GM12864 (cell line): ENCODE measurements at regions not wholly inside any gene's neighbourhood (a gene's known extent, or its start where the extent isn't known, plus 50 kb on each side); places are given as distances from the start of the nearest gene placed in this dataset.

Experiments
- DNase-seq: peaks from one replicate; pipeline ENCODE4 v3.0.0-alpha.2; 2011; ENCODE audit warnings: low read depth
- H3K4me3 ChIP-seq: 2 replicates; pipeline ENCODE4 v1.5.1; 2011; ENCODE audit warnings: mild to moderate bottlenecking, low read depth, low read length, control low read depth
- TF ChIP-seq, protein P1 (sequence below): IDR thresholded peaks from 2 replicates; pipeline ENCODE4 v1.5.1; 2011; ENCODE audit warnings: low read depth, mild to moderate bottlenecking, moderate library complexity, low read length, control low read depth, inconsistent platforms; ENCODE audit errors: missing control alignments

DNA sequence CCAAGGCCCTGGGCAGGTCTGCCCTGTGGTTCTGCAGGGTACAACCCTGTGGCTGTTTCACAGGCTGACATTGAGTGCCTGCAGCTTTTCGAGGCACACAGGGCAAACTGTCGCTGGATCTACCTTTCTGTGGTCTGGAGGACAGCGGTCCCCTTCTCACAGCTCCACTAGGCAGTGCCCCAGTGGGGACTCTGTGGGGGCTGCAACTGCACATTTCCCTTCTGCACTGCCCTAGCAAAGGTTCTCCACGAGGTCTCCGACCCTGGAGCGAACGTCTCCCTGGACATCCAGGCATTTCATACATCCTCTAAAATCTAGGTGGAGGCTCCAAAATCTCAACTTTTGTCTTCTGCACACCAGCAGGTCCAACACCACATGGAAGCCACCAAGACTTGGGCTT lies 1645.2 kb upstream of the CDH6 start:
- TF ChIP-seq, protein P1, sequence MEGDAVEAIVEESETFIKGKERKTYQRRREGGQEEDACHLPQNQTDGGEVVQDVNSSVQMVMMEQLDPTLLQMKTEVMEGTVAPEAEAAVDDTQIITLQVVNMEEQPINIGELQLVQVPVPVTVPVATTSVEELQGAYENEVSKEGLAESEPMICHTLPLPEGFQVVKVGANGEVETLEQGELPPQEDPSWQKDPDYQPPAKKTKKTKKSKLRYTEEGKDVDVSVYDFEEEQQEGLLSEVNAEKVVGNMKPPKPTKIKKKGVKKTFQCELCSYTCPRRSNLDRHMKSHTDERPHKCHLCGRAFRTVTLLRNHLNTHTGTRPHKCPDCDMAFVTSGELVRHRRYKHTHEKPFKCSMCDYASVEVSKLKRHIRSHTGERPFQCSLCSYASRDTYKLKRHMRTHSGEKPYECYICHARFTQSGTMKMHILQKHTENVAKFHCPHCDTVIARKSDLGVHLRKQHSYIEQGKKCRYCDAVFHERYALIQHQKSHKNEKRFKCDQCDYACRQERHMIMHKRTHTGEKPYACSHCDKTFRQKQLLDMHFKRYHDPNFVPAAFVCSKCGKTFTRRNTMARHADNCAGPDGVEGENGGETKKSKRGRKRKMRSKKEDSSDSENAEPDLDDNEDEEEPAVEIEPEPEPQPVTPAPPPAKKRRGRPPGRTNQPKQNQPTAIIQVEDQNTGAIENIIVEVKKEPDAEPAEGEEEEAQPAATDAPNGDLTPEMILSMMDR: no peak
- no peak overlapping the region for H3K4me3 ChIP-seq
- no peak for DNase-seq

DNA sequence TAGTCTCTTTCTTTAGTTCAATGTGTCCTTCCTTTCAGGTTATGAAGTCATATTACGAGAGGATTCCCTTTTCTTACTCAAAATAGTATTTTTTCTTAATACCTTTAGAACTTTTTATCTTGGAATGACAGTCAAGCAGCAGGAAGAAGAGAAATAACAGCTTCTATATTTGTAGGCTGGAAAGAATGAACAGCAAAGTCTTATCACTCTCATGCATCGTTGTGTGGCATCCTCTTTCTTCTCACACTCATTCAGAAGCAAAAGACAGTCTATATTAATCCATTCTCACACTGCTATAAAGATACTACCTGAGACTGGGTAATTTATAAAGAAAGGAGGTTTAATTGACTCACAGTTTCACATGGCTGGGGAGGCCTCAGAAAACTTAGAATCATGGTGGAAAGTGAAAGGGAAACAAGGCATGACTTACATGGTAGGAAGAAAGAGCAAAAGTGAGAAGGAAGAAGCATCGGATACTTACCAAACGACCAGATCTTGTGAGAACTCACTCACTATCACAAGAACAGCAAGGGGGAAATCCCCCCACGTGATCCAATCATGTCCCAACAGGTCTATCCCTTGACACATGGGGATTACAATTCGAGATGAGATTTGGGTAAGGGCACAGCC lies 1646.1 kb upstream of the CDH6 start:
- TF ChIP-seq, protein P1: no peak
- DNase-seq: no peak
- H3K4me3 ChIP-seq: no peak overlapping the region

DNA sequence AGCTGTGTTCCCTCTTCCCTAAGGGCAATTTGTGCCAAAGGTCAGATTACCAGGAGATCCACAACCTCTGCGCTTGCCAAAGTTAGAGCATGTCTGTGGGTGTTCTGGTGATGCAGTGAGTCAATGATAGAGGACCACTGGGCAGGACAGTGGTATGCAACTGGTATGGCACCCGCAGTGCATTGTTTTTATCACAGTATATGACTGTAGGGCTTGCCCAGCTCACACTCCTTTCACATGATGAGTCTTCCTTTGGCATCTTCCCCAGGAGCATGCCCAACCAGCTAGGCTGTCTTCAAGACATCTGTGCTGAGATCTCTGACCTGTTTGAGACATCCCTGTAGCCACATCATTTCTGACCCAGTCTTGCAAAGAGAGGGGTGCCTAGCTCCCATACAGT lies 1650.0 kb upstream of the CDH6 start:
- TF ChIP-seq, protein P1: no peak
- no peak overlapping the region for H3K4me3 ChIP-seq
- no peak for DNase-seq

DNA sequence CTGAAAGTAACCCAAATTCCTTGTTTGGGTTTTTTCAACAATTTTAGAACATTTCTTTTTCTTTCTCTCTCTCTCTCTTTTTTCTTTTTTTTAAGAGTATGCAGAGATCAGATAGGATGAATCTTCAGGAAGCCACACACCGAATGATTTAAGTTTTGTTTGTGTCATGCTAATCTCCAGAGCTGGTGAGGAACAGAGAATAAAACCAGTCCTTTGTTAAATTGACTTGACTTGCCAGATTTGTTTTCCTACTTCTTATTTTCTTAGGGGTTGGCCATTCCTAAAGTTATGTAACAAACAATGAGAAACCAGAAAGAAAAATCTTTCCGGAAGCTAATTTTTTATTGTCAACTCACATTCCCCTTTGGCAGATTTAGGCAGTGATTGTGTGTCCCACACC lies 1669.3 kb upstream of the CDH6 start:
- TF ChIP-seq, protein P1: no peak
- DNase-seq: no peak
- H3K4me3 ChIP-seq: no peak overlapping the region

DNA sequence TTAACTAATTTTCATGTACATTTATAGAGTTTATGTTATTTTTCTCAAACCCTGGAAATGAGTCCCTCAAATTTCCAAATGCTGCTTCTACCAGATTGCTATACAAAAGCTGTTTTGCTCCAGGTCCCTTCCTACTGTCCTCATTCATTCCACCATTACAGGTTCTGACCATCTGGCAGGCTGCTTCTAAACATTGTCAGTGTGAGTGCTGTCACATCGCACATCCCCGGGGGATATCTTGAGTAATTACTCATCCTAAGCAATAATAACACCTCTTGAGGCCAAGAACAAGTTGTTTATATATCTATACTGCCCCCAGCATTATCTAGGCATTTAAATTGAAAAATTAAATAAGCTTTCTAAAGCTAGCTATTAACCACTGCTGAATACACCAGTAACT lies 1675.3 kb upstream of the CDH6 start:
- no peak overlapping the region for H3K4me3 ChIP-seq
- no peak for DNase-seq
- TF ChIP-seq, protein P1: no peak

DNA sequence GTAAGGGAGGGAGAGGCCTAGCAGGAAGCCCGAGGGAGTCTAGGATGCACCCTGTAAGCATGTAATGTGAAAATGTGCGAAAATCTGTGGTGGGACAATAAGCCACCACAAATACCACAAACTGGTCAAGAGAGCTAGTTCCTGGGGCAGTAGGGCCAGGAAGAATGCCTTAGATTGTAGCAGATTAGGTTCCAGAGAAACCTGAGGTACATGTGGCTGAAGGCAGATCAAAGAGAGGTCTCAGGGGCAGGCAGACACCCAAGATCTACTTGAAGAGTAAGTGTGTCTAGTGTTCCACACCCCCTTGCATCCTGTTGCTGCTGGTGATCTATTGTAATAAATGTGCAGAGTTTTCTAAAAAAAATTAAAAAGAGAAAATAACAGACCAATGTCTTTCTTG lies 1677.3 kb upstream of the CDH6 start:
- H3K4me3 ChIP-seq: no peak overlapping the region
- TF ChIP-seq, protein P1: no peak
- no peak for DNase-seq

DNA sequence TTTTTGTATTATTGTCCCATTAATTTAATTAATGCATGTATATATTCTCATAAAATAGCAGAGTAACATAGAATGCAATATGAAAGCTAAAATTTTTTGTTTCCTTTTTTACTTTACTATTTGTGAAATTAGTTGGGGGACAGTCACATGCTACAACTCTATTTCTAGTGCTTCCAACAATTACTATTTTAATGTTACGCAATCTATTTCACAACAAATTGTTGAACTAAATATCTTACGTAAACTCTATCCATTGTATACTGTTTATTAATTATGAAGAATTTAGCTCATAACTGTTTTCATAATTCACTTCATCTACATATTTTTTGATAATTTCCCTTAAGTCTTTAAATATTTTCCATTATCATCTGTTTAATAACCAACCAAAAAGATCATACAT lies 1685.4 kb upstream of the CDH6 start:
- no peak overlapping the region for H3K4me3 ChIP-seq
- TF ChIP-seq, protein P1: no peak
- no peak for DNase-seq
